ENCODE measurements at regions not wholly inside any gene's neighbourhood (a gene's known extent, or its start where the extent isn't known, plus 50 kb on each side); places are given as distances from the start of the nearest gene placed in this dataset.

DNA sequence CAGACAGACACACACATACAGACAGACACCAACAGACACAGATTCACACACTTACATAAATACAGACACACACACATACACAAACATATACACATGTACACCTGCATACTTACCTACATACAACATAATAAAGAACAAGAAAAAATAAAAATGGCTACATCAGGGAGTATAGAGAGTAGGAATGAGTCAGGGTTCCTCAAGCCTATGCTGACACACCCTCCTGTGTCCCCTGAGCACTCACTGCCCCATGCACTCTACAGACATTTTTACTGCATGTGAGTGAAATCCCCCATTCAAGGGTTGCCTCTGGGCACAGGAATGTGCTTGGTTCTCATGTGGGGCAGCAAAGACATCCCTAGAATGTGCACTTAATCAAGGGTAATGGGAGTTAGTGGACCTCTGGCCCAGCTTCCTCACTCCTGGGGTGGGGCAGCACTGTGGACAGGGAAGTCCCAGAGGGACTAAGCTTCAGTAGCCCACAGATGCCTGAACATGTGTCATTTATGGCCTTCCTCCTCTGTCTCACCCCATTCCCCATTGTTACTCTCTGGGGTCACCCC, 185.9 kb upstream of the FOXA2 start:
- TF ChIP-seq, protein P1, sequence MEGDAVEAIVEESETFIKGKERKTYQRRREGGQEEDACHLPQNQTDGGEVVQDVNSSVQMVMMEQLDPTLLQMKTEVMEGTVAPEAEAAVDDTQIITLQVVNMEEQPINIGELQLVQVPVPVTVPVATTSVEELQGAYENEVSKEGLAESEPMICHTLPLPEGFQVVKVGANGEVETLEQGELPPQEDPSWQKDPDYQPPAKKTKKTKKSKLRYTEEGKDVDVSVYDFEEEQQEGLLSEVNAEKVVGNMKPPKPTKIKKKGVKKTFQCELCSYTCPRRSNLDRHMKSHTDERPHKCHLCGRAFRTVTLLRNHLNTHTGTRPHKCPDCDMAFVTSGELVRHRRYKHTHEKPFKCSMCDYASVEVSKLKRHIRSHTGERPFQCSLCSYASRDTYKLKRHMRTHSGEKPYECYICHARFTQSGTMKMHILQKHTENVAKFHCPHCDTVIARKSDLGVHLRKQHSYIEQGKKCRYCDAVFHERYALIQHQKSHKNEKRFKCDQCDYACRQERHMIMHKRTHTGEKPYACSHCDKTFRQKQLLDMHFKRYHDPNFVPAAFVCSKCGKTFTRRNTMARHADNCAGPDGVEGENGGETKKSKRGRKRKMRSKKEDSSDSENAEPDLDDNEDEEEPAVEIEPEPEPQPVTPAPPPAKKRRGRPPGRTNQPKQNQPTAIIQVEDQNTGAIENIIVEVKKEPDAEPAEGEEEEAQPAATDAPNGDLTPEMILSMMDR (conservative IDR thresholded peaks at IDR 0.05), result no peak
- H3K4me3 Mint-ChIP-seq, result no peak overlapping the region
- H3K14ac ChIP-seq (ENCODE audit: insufficient read depth, low read length), result no peak overlapping the region
- no peak overlapping the region for H2AK5ac ChIP-seq (ENCODE audit: insufficient read length, low read length)
- H3K27ac Mint-ChIP-seq, result no peak overlapping the region; a peak in 1 of 7 replicates
- no peaks in the 10 kb centered on the region; the same call in 1 of the 2 replicates for H3K79me2 ChIP-seq (ENCODE audit: insufficient read depth, low read length)
- no peak overlapping the region for H3K9ac ChIP-seq (ENCODE audit: extremely low read depth, insufficient read length, low read length)
- no peaks in the 10 kb centered on the region for H3K79me1 ChIP-seq (ENCODE audit: insufficient read depth, low read depth, low read length, poor library complexity, severe bottlenecking)
- H4K8ac ChIP-seq (replicated peaks; ENCODE audit: insufficient read length, low read depth, low read length), result no peak overlapping the region
- no peak overlapping the region for H3T11ph ChIP-seq (ENCODE audit: low read length)
- no peak overlapping the region for H2BK20ac ChIP-seq (ENCODE audit: low read depth, low read length, poor library complexity, severe bottlenecking)
- no peak overlapping the region for H2AFZ ChIP-seq (ENCODE audit: low read length)
- no peak overlapping the region for H3K23ac ChIP-seq (ENCODE audit: insufficient read length, low read depth, low read length)
- peaks cover under 1 to 3% of the 10 kb centered on the region in 2 experiments; a peak in 2 of 5 replicates for H3K9me3 Mint-ChIP-seq
- no peak for DNase-seq
- no peaks in the 10 kb centered on the region for H3K9me3 ChIP-seq (ENCODE audit: control insufficient read depth, low read depth, low read length)
- H2BK12ac ChIP-seq (ENCODE audit: insufficient read length, low read depth, low read length), result no peak overlapping the region
- H3K27me3 ChIP-seq (ENCODE audit: insufficient read depth, low read length), result no peaks in the 10 kb centered on the region
- no peaks in the 10 kb centered on the region for H3K4me1 ChIP-seq (ENCODE audit: insufficient read depth, low read length)
- no peak overlapping the region for H4K91ac ChIP-seq (ENCODE audit: insufficient read length, low read depth, low read length)
- H3K18ac ChIP-seq (ENCODE audit: insufficient read length, low read depth, low read length), result no peak overlapping the region
- no peak overlapping the region for H2BK15ac ChIP-seq (ENCODE audit: low read depth, low read length)
- H3K27ac ChIP-seq (ENCODE audit: insufficient read length, low read depth, low read length), result no peak overlapping the region
- no peak overlapping the region for H3K4me2 ChIP-seq (ENCODE audit: insufficient read depth, insufficient read length, low read length)
- H3K27me3 Mint-ChIP-seq (ENCODE audit: low read depth), result peaks cover 8% of the 10 kb centered on the region
- H3K4me1 Mint-ChIP-seq, result peaks cover 3 to 5% of the 10 kb centered on the region in 2 experiments; a peak in 3 of 4 replicates
- no peaks in the 10 kb centered on the region for H4K20me1 ChIP-seq (ENCODE audit: control insufficient read depth, insufficient read depth, insufficient read length)
- no peak overlapping the region for H2BK120ac ChIP-seq (ENCODE audit: low read depth, low read length, poor library complexity, severe bottlenecking)
- no peak overlapping the region for H3K4ac ChIP-seq (ENCODE audit: low read depth, low read length)
- no peak overlapping the region for H2BK5ac ChIP-seq (ENCODE audit: insufficient read length, low read length)
- no peak overlapping the region for H4K5ac ChIP-seq (ENCODE audit: insufficient read length, low read depth, low read length)
- no peak overlapping the region for H3K56ac ChIP-seq (ENCODE audit: insufficient read length, low read depth, low read length)
- H3K23me2 ChIP-seq (ENCODE audit: insufficient read length, low read depth, low read length, poor library complexity, severe bottlenecking), result no peaks in the 10 kb centered on the region
- H3K36me3 Mint-ChIP-seq (ENCODE audit: insufficient read depth in 1 of 3, low read depth in 3 of 3), result no peaks in the 10 kb centered on the region
